GM23338 (cell line): ENCODE measurements at regions not wholly inside any gene's neighbourhood (a gene's known extent, or its start where the extent isn't known, plus 50 kb on each side); places are given as distances from the start of the nearest gene placed in this dataset.

ENCODE experiments used
- ATAC-seq: fragments of 200-7000 bp; cut with Tn5 transposase; 3 replicates; pipeline ENCODE4 v1.9.1; 2020
- DNase-seq: peaks from one replicate; pipeline ENCODE4 v3.0.0-alpha.2; 2015; ENCODE audit warnings: low spot score
- H2AFZ ChIP-seq: fragments of 200-600 bp; sonication (generic); 2 replicates; pipeline ENCODE4 v1.8.0; 2016; ENCODE audit warnings: antibody characterized with exemption, mild to moderate bottlenecking, moderate library complexity
- H3F3A ChIP-seq: fragments of 200-600 bp; sonication (generic); replicated peaks from 2 replicates; pipeline ENCODE4 v1.8.0; 2017; ENCODE audit warnings: antibody characterized with exemption, mixed run types, low read depth
- H3K27ac ChIP-seq: fragments of 200-600 bp; sonication (generic); 2 replicates; pipeline ENCODE4 v1.6.1; 2016; ENCODE audit warnings: low read depth
- H3K27me3 ChIP-seq: fragments of 200-600 bp; sonication (generic); 2 replicates; pipeline ENCODE4 v1.8.0; 2016; ENCODE audit warnings: mild to moderate bottlenecking, mixed run types, moderate library complexity; ENCODE audit not compliant: insufficient read depth
- H3K36me3 ChIP-seq: fragments of 200-600 bp; sonication (generic); 2 replicates; pipeline ENCODE4 v1.8.0; 2016; ENCODE audit warnings: mild to moderate bottlenecking; ENCODE audit not compliant: insufficient read depth
- H3K4me1 ChIP-seq: fragments of 200-600 bp; sonication (generic); 2 replicates; pipeline ENCODE4 v1.8.0; 2016; ENCODE audit warnings: mild to moderate bottlenecking, moderate library complexity; ENCODE audit not compliant: insufficient read depth
- H3K4me2 ChIP-seq: fragments of 200-600 bp; sonication (generic); 2 replicates; pipeline ENCODE4 v1.7.1; 2017; ENCODE audit warnings: mixed run types
- H3K4me3 ChIP-seq: fragments of 200-600 bp; sonication (generic); 2 replicates; pipeline ENCODE4 v1.6.1; 2016; ENCODE audit warnings: mixed run types
- H3K79me2 ChIP-seq: fragments of 200-600 bp; sonication (generic); replicated peaks from 2 replicates; pipeline ENCODE4 v1.8.0; 2017; ENCODE audit warnings: mild to moderate bottlenecking; ENCODE audit not compliant: insufficient read depth
- H3K9me2 ChIP-seq: fragments of 200-600 bp; sonication (generic); 2 replicates; pipeline ENCODE4 v1.8.0; 2017; ENCODE audit not compliant: insufficient read depth
- H4K20me1 ChIP-seq: fragments of 200-600 bp; sonication (generic); replicated peaks from 2 replicates; pipeline ENCODE4 v1.8.0; 2017; ENCODE audit warnings: mild to moderate bottlenecking; ENCODE audit not compliant: insufficient read depth
- H3K27ac Mint-ChIP-seq: 2 replicates; pipeline ENCODE4 v1.8.0; 2020; ENCODE audit warnings: inconsistent platforms, mild to moderate bottlenecking, moderate library complexity, mixed read lengths
- H3K27me3 Mint-ChIP-seq: 3 replicates; pipeline ENCODE4 v1.8.0; 2022; ENCODE audit warnings: low read depth, mild to moderate bottlenecking, moderate library complexity, mixed read lengths, inconsistent platforms; ENCODE audit not compliant: insufficient read depth, poor library complexity
- H3K36me3 Mint-ChIP-seq: 3 replicates; pipeline ENCODE4 v1.8.0; 2021; ENCODE audit warnings: low read depth, mild to moderate bottlenecking, inconsistent platforms, moderate library complexity, mixed read lengths
- H3K4me1 Mint-ChIP-seq: 3 replicates; pipeline ENCODE4 v1.8.0; 2020; ENCODE audit warnings: mild to moderate bottlenecking, inconsistent platforms, mixed read lengths
- H3K4me3 Mint-ChIP-seq: 3 replicates; pipeline ENCODE4 v1.8.0; 2021; ENCODE audit warnings: moderate library complexity, mild to moderate bottlenecking, inconsistent platforms, mixed read lengths
- H3K9me3 Mint-ChIP-seq: 3 replicates; pipeline ENCODE4 v1.8.0; 2020; ENCODE audit warnings: moderate library complexity, mild to moderate bottlenecking, inconsistent platforms, mixed read lengths
- CREB1 ChIP-seq: fragments of 250-450 bp; sonication (Bioruptor Pico); IDR thresholded peaks from 2 replicates; pipeline ENCODE4 v1.5.0; 2020; ENCODE audit warnings: low read depth, mild to moderate bottlenecking, moderate library complexity
- EZH2 ChIP-seq: fragments of 200-600 bp; sonication (generic); IDR thresholded peaks from one replicate; pipeline ENCODE4 v1.8.0; 2017; ENCODE audit warnings: antibody characterized with exemption, mild to moderate bottlenecking, low read depth; ENCODE audit not compliant: unreplicated experiment
- EZH2phosphoT487 ChIP-seq: fragments of 200-600 bp; sonication (generic); IDR thresholded peaks from one replicate; pipeline ENCODE4 v1.8.1; 2018; ENCODE audit warnings: antibody characterized with exemption; ENCODE audit not compliant: unreplicated experiment
- JUNB ChIP-seq: IDR thresholded peaks from one replicate; pipeline ENCODE4 v1.6.1; 2016; ENCODE audit warnings: antibody characterized with exemption; ENCODE audit not compliant: unreplicated experiment
- NANOG ChIP-seq: IDR thresholded peaks from 2 replicates; pipeline ENCODE4 v1.6.1; 2016; ENCODE audit warnings: antibody characterized with exemption, borderline replicate concordance
- POLR2AphosphoS5 ChIP-seq: IDR thresholded peaks from 2 replicates; pipeline ENCODE4 v1.6.1; 2016; ENCODE audit warnings: antibody characterized with exemption, low read depth
- STAT1 ChIP-seq: IDR thresholded peaks from one replicate; pipeline ENCODE4 v1.6.1; 2016; ENCODE audit warnings: antibody characterized with exemption; ENCODE audit not compliant: unreplicated experiment
- ZNF114 ChIP-seq: fragments of 250-450 bp; sonication (Bioruptor Pico); IDR thresholded peaks from 2 replicates; pipeline ENCODE4 v1.5.0; 2020; ENCODE audit warnings: mild to moderate bottlenecking, moderate library complexity
- ZNF331 ChIP-seq: fragments of 250-450 bp; sonication (Bioruptor Pico); IDR thresholded peaks from 2 replicates; pipeline ENCODE4 v1.5.0; 2020; ENCODE audit warnings: low read depth, mild to moderate bottlenecking, moderate library complexity
- TF ChIP-seq, protein P1 (sequence below): IDR thresholded peaks from one replicate; pipeline ENCODE4 v1.6.1; 2018; ENCODE audit warnings: antibody characterized with exemption; ENCODE audit not compliant: unreplicated experiment
- TF ChIP-seq, protein P2 (sequence below): fragments of 250-450 bp; sonication (Bioruptor Pico); IDR thresholded peaks from 2 replicates; pipeline ENCODE4 v1.5.0; 2020; ENCODE audit warnings: mild to moderate bottlenecking, moderate library complexity

DNA sequence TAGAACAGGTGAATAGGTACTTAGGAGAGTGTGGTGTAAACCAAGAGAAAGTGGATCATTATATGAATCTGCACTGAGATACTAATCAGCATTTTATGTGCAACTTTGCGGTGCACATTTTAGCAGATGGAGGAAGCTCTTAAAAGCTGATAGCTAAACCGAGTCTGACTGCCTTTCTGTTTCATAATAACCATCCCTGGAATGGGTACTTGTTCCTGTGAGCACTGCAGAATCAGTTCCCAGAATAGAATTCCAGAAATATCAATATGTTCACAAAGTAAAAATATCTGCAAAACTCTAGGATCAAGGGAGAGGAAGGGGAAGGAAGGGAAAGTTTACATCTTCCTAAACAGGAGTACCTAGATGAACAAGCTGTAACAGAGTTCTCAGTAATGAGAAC is 432.2 kb upstream of the HNRNPA3 start:
- H3K79me2 ChIP-seq, result no peaks in the 10 kb centered on the region
- peaks cover 2% of the 10 kb centered on the region for H3K27me3 Mint-ChIP-seq
- no peaks in the 10 kb centered on the region for H4K20me1 ChIP-seq
- TF ChIP-seq STAT1 (no peak), NANOG (no peak), ZNF114 (no peak), ZNF331 (no peak), CREB1 (CRISPR knock-in tag) (no peak), JUNB (no peak), EZH2phosphoT487 (no peak), EZH2 (no peak), POLR2AphosphoS5 (no peak)
- TF ChIP-seq, protein P1, sequence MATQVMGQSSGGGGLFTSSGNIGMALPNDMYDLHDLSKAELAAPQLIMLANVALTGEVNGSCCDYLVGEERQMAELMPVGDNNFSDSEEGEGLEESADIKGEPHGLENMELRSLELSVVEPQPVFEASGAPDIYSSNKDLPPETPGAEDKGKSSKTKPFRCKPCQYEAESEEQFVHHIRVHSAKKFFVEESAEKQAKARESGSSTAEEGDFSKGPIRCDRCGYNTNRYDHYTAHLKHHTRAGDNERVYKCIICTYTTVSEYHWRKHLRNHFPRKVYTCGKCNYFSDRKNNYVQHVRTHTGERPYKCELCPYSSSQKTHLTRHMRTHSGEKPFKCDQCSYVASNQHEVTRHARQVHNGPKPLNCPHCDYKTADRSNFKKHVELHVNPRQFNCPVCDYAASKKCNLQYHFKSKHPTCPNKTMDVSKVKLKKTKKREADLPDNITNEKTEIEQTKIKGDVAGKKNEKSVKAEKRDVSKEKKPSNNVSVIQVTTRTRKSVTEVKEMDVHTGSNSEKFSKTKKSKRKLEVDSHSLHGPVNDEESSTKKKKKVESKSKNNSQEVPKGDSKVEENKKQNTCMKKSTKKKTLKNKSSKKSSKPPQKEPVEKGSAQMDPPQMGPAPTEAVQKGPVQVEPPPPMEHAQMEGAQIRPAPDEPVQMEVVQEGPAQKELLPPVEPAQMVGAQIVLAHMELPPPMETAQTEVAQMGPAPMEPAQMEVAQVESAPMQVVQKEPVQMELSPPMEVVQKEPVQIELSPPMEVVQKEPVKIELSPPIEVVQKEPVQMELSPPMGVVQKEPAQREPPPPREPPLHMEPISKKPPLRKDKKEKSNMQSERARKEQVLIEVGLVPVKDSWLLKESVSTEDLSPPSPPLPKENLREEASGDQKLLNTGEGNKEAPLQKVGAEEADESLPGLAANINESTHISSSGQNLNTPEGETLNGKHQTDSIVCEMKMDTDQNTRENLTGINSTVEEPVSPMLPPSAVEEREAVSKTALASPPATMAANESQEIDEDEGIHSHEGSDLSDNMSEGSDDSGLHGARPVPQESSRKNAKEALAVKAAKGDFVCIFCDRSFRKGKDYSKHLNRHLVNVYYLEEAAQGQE, result no peak
- TF ChIP-seq, protein P2, sequence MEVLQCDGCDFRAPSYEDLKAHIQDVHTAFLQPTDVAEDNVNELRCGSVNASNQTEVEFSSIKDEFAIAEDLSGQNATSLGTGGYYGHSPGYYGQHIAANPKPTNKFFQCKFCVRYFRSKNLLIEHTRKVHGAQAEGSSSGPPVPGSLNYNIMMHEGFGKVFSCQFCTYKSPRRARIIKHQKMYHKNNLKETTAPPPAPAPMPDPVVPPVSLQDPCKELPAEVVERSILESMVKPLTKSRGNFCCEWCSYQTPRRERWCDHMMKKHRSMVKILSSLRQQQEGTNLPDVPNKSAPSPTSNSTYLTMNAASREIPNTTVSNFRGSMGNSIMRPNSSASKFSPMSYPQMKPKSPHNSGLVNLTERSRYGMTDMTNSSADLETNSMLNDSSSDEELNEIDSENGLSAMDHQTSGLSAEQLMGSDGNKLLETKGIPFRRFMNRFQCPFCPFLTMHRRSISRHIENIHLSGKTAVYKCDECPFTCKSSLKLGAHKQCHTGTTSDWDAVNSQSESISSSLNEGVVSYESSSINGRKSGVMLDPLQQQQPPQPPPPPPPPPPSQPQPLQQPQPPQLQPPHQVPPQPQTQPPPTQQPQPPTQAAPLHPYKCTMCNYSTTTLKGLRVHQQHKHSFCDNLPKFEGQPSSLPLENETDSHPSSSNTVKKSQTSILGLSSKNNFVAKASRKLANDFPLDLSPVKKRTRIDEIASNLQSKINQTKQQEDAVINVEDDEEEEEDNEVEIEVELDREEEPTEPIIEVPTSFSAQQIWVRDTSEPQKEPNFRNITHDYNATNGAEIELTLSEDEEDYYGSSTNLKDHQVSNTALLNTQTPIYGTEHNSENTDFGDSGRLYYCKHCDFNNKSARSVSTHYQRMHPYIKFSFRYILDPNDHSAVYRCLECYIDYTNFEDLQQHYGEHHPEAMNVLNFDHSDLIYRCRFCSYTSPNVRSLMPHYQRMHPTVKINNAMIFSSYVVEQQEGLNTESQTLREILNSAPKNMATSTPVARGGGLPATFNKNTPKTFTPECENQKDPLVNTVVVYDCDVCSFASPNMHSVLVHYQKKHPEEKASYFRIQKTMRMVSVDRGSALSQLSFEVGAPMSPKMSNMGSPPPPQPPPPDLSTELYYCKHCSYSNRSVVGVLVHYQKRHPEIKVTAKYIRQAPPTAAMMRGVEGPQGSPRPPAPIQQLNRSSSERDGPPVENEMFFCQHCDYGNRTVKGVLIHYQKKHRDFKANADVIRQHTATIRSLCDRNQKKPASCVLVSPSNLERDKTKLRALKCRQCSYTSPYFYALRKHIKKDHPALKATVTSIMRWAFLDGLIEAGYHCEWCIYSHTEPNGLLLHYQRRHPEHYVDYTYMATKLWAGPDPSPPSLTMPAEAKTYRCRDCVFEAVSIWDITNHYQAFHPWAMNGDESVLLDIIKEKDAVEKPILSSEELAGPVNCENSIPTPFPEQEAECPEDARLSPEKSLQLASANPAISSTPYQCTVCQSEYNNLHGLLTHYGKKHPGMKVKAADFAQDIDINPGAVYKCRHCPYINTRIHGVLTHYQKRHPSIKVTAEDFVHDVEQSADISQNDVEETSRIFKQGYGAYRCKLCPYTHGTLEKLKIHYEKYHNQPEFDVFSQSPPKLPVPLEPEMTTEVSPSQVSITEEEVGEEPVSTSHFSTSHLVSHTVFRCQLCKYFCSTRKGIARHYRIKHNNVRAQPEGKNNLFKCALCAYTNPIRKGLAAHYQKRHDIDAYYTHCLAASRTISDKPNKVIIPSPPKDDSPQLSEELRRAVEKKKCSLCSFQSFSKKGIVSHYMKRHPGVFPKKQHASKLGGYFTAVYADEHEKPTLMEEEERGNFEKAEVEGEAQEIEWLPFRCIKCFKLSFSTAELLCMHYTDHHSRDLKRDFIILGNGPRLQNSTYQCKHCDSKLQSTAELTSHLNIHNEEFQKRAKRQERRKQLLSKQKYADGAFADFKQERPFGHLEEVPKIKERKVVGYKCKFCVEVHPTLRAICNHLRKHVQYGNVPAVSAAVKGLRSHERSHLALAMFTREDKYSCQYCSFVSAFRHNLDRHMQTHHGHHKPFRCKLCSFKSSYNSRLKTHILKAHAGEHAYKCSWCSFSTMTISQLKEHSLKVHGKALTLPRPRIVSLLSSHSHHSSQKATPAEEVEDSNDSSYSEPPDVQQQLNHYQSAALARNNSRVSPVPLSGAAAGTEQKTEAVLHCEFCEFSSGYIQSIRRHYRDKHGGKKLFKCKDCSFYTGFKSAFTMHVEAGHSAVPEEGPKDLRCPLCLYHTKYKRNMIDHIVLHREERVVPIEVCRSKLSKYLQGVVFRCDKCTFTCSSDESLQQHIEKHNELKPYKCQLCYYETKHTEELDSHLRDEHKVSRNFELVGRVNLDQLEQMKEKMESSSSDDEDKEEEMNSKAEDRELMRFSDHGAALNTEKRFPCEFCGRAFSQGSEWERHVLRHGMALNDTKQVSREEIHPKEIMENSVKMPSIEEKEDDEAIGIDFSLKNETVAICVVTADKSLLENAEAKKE (CRISPR knock-in tag), result no peak
- no peaks in the 10 kb centered on the region for H3K4me1 ChIP-seq
- H3F3A ChIP-seq, result no peaks in the 10 kb centered on the region
- H3K9me3 Mint-ChIP-seq, result no peaks in the 10 kb centered on the region
- ATAC-seq (no peak), DNase-seq (no peak)
- no peaks in the 10 kb centered on the region for H3K36me3 Mint-ChIP-seq
- peaks cover 6% of the 10 kb centered on the region for H3K4me1 Mint-ChIP-seq
- no peak overlapping the region for H3K27ac Mint-ChIP-seq
- H3K4me3 ChIP-seq, result no peak overlapping the region
- H3K9me2 ChIP-seq, result peaks cover 35% of the 10 kb centered on the region
- H3K4me2 ChIP-seq, result no peak overlapping the region
- no peak overlapping the region; the same call in 1 of the 2 replicates for H2AFZ ChIP-seq
- H3K27ac ChIP-seq, result no peak overlapping the region
- no peaks in the 10 kb centered on the region for H3K27me3 ChIP-seq
- no peak overlapping the region for H3K4me3 Mint-ChIP-seq
- H3K36me3 ChIP-seq, result no peaks in the 10 kb centered on the region
